ENCODE measurements at regions not wholly inside any gene's neighbourhood (a gene's known extent, or its start where the extent isn't known, plus 50 kb on each side); places are given as distances from the start of the nearest gene placed in this dataset.

GRCh38 chr22:46043816-46044620 is 67.1 kb upstream of the WNT7B start:
- Histone ChIP-seq H3K27me3 (ENCODE audit: low read depth, low read length) (no peaks in the 10 kb centered on the region), H3K27ac (ENCODE audit: low read length) (no peak overlapping the region), H2AFZ (ENCODE audit: low read depth, low read length) (peak overlapping the region; percentile 52), H3K4me1 (ENCODE audit: low read length) (peaks cover 11% of the 10 kb centered on the region; the same call in 1 of the 2 replicates), H3K36me3 (replicated peaks; ENCODE audit: low read depth, low read length) (no peaks in the 10 kb centered on the region), H4K20me1 (ENCODE audit: insufficient read depth, low read length) (no peaks in the 10 kb centered on the region), H3K9me3 (ENCODE audit: insufficient read depth, low read length) (no peaks in the 10 kb centered on the region), H3K4me3 (ENCODE audit: low read length) (peak overlapping the region; percentile 73), H3K9ac (ENCODE audit: low read length) (peak overlapping the region; percentile 61), H3K79me2 (ENCODE audit: low read length) (no peaks in the 10 kb centered on the region), H3K4me2 (ENCODE audit: low read length) (peak overlapping the region; percentile 70)
- no peak for TF ChIP-seq EZH2phosphoT487 (IDR thresholded peaks at IDR 0.05; ENCODE audit: low read depth)
- TF ChIP-seq CTCF (IDR thresholded peaks at IDR 0.05; ENCODE audit: low read depth, low read length): no peak

- peak overlapping the region; percentile 70 for H3K4me2 ChIP-seq (ENCODE audit: low read length)
Measured at GRCh38 chr22:46044621-46045458, 67.9 kb upstream of the WNT7B start.

GRCh38 chr22:46045459-46046298 is 68.7 kb upstream of the WNT7B start:
- H3K27ac ChIP-seq (ENCODE audit: low read length): no peak overlapping the region
- H3K4me3 ChIP-seq (ENCODE audit: low read length): peak overlapping the region; percentile 73
- no peaks in the 10 kb centered on the region for H3K79me2 ChIP-seq (ENCODE audit: low read length)

More at GRCh38 chr22:46044621-46045458, 67.9 kb upstream of the WNT7B start:
- H3K27me3 ChIP-seq (ENCODE audit: low read depth, low read length): no peaks in the 10 kb centered on the region
- peak overlapping the region; percentile 52 for H2AFZ ChIP-seq (ENCODE audit: low read depth, low read length)
- no peak overlapping the region for H3K27ac ChIP-seq (ENCODE audit: low read length)
- peak overlapping the region; percentile 61 for H3K9ac ChIP-seq (ENCODE audit: low read length)
- peak overlapping the region; percentile 73 for H3K4me3 ChIP-seq (ENCODE audit: low read length)
- H4K20me1 ChIP-seq (ENCODE audit: insufficient read depth, low read length): no peaks in the 10 kb centered on the region
- peaks cover 11% of the 10 kb centered on the region; the same call in 1 of the 2 replicates for H3K4me1 ChIP-seq (ENCODE audit: low read length)
- H3K9me3 ChIP-seq (ENCODE audit: insufficient read depth, low read length): no peaks in the 10 kb centered on the region
- H3K79me2 ChIP-seq (ENCODE audit: low read length): no peaks in the 10 kb centered on the region
- no peak for TF ChIP-seq EZH2phosphoT487 (IDR thresholded peaks at IDR 0.05; ENCODE audit: low read depth)
- no peaks in the 10 kb centered on the region for H3K36me3 ChIP-seq (replicated peaks; ENCODE audit: low read depth, low read length)

More at GRCh38 chr22:46045459-46046298, 68.7 kb upstream of the WNT7B start:
- Histone ChIP-seq H3K4me2 (ENCODE audit: low read length) (peak overlapping the region; percentile 70), H3K4me1 (ENCODE audit: low read length) (peaks cover 11% of the 10 kb centered on the region; the same call in 1 of the 2 replicates), H2AFZ (ENCODE audit: low read depth, low read length) (no peak overlapping the region), H3K9ac (ENCODE audit: low read length) (peak overlapping the region; percentile 61; the same call in 1 of the 2 replicates), H3K36me3 (replicated peaks; ENCODE audit: low read depth, low read length) (no peaks in the 10 kb centered on the region), H3K27me3 (ENCODE audit: low read depth, low read length) (no peaks in the 10 kb centered on the region), H3K9me3 (ENCODE audit: insufficient read depth, low read length) (no peaks in the 10 kb centered on the region), H4K20me1 (ENCODE audit: insufficient read depth, low read length) (no peaks in the 10 kb centered on the region)
- no peak for TF ChIP-seq EZH2phosphoT487 (IDR thresholded peaks at IDR 0.05; ENCODE audit: low read depth)
- TF ChIP-seq CTCF (IDR thresholded peaks at IDR 0.05; ENCODE audit: low read depth, low read length): no peak
